ENCODE measurements at regions not wholly inside any gene's neighbourhood (a gene's known extent, or its start where the extent isn't known, plus 50 kb on each side); places are given as distances from the start of the nearest gene placed in this dataset.

DNA sequence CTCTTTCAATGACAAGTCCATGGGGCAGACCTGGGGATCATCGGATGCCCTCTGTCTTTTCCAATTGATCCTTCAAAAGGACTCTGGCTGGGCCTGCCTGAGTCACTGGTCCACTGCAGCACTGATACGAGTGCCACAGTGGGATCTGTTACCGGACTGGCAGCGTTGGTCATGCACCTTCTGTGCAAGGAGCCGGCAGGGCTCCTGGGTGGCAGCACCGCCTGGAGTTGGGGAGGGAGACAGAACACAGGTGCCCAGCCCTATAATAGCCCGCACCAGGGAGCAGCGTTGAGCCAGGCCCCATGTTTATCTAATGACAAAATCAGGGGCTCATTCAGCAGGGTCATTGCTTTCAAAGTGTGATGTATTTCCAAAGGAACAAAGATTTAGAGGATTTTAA lies 64.2 kb upstream of the NXT1 start:
- Histone ChIP-seq H3K4me1 (ENCODE audit: control insufficient read depth, insufficient read depth, low read length, poor library complexity, severe bottlenecking) (no peaks in the 10 kb centered on the region), H3K27ac (ENCODE audit: insufficient read depth, low read length, poor library complexity, severe bottlenecking) (no peak overlapping the region), H3K9me3 (ENCODE audit: control insufficient read depth in 2 of 2, low read length in 2 of 2) (no peaks in the 10 kb centered on the region), H3K4me3 (ENCODE audit: low read depth, low read length) (no peak overlapping the region), H3K36me3 (ENCODE audit: control insufficient read depth, insufficient read depth, low read length) (no peaks in the 10 kb centered on the region), H3K27me3 (ENCODE audit: control insufficient read depth, insufficient read depth, low read length) (no peaks in the 10 kb centered on the region)
- no peak for DNase-seq
- Mint-ChIP-seq H3K27ac (no peak overlapping the region), H3K27me3 (peaks cover 5% of the 10 kb centered on the region), H3K36me3 (no peaks in the 10 kb centered on the region), H3K4me3 (no peak overlapping the region), H3K9me3 (no peaks in the 10 kb centered on the region), H3K4me1 (no peaks in the 10 kb centered on the region)
- ATAC-seq (ENCODE audit: low read depth in 2 of 2), result no peak

DNA sequence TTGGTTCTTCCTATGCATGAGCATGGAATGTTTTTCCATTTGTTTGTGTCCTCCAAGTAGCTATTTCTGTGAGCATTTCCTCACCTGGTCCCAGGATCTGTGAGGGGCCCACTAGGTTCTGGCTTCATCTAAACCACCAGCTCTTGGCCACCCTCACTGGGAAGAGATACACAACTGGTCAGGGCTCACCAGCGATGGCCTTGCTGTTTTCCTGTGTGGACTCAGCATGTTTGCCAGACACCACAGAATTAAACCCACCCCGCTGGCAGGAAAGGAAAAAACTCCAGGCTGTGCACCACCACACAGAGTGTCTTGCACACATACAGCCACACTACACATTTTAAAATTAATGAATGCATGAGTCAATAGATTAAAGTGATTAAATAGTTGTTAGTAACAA lies 65.1 kb upstream of the NXT1 start:
- no peak for ATAC-seq (ENCODE audit: low read depth in 2 of 2)
- Mint-ChIP-seq H3K27ac (no peak overlapping the region), H3K4me3 (no peak overlapping the region)

DNA sequence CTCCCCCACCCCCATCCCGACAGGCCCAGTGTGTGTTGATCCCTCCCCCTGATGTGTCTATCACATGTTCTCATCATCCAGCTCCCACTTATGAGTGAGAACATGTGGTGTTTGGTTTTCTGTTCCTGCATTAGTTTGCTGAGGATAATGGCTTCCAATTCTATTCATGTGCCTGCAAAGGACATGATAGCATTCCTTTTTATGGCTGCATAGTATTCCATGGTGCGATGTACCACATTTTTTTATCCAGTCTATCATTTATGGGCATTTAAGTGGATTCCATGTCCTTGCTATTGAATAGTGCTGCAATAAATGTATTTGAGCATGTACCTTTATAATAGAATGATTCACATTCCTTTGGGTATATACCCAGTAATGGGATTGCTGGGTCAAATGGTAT lies 66.6 kb upstream of the NXT1 start:
- Mint-ChIP-seq H3K9me3 (no peaks in the 10 kb centered on the region), H3K4me1 (no peaks in the 10 kb centered on the region), H3K27ac (no peak overlapping the region), H3K36me3 (no peaks in the 10 kb centered on the region), H3K27me3 (peaks cover 5% of the 10 kb centered on the region), H3K4me3 (no peak overlapping the region)
- Histone ChIP-seq H3K36me3 (ENCODE audit: control insufficient read depth, insufficient read depth, low read length) (no peaks in the 10 kb centered on the region), H3K4me1 (ENCODE audit: control insufficient read depth, insufficient read depth, low read length, poor library complexity, severe bottlenecking) (no peaks in the 10 kb centered on the region), H3K27ac (ENCODE audit: insufficient read depth, low read length, poor library complexity, severe bottlenecking) (no peak overlapping the region), H3K9me3 (ENCODE audit: control insufficient read depth in 2 of 2, low read length in 2 of 2) (no peaks in the 10 kb centered on the region), H3K4me3 (ENCODE audit: low read depth, low read length) (no peak overlapping the region), H3K27me3 (ENCODE audit: control insufficient read depth, insufficient read depth, low read length) (no peaks in the 10 kb centered on the region)
- ATAC-seq (ENCODE audit: low read depth in 2 of 2) (no peak), DNase-seq (no peak)

More for the DNA sequence above, 65.1 kb upstream of the NXT1 start:
- Histone ChIP-seq H3K27me3 (ENCODE audit: control insufficient read depth, insufficient read depth, low read length) (no peaks in the 10 kb centered on the region), H3K27ac (ENCODE audit: insufficient read depth, low read length, poor library complexity, severe bottlenecking) (no peak overlapping the region), H3K4me3 (ENCODE audit: low read depth, low read length) (no peak overlapping the region), H3K36me3 (ENCODE audit: control insufficient read depth, insufficient read depth, low read length) (no peaks in the 10 kb centered on the region), H3K9me3 (ENCODE audit: control insufficient read depth in 2 of 2, low read length in 2 of 2) (no peaks in the 10 kb centered on the region), H3K4me1 (ENCODE audit: control insufficient read depth, insufficient read depth, low read length, poor library complexity, severe bottlenecking) (no peaks in the 10 kb centered on the region)
- no peaks in the 10 kb centered on the region for H3K9me3 Mint-ChIP-seq
- peaks cover 5% of the 10 kb centered on the region for H3K27me3 Mint-ChIP-seq
- DNase-seq, result no peak
- H3K4me1 Mint-ChIP-seq, result no peaks in the 10 kb centered on the region
- no peaks in the 10 kb centered on the region for H3K36me3 Mint-ChIP-seq

DNA sequence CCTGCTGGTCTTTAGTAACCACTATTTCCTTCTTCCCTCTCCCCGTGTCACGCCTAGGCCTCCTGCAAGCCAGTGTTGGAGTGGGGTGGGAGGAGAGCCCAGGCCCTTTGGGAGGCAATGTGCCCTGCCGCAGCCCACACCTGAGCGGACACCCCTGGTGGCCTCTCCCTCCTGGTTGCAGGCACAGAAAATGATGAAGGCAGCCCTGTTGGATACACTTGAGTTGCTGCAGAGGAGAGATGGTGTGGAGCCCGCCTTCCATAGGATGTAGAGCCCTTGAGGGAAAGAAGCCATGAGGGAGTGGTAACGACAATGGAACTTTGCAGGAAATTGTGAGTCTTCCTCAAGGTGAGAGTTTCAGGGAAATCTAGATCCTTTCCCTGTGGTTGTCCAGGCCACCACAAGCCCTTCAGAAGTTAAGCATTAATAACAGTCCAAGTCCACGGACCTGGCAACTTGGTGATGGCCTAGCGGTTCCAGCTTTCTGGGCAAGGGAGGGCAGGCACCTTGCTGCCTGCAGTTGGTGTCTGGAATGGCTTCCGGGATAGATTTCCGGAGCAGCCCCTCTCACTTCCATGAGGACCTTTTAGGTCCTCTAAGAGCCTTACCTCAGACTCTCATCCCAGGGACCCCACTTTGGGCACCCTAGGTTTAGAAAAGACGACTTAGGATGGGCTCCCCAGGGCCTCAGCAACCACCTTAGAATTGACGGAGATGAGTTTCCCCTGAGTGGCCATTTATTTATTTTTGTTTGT lies 67.3 kb upstream of the NXT1 start:
- Mint-ChIP-seq H3K9me3 (no peaks in the 10 kb centered on the region), H3K4me3 (no peak overlapping the region), H3K36me3 (no peaks in the 10 kb centered on the region), H3K27ac (no peak overlapping the region), H3K27me3 (peaks cover 5% of the 10 kb centered on the region), H3K4me1 (no peaks in the 10 kb centered on the region)
- Histone ChIP-seq H3K36me3 (ENCODE audit: control insufficient read depth, insufficient read depth, low read length) (no peaks in the 10 kb centered on the region), H3K9me3 (ENCODE audit: control insufficient read depth in 2 of 2, low read length in 2 of 2) (no peaks in the 10 kb centered on the region), H3K27ac (ENCODE audit: insufficient read depth, low read length, poor library complexity, severe bottlenecking) (no peak overlapping the region), H3K4me3 (ENCODE audit: low read depth, low read length) (no peak overlapping the region), H3K27me3 (ENCODE audit: control insufficient read depth, insufficient read depth, low read length) (no peaks in the 10 kb centered on the region), H3K4me1 (ENCODE audit: control insufficient read depth, insufficient read depth, low read length, poor library complexity, severe bottlenecking) (no peaks in the 10 kb centered on the region)
- ATAC-seq (ENCODE audit: low read depth in 2 of 2) (no peak), DNase-seq (no peak)

DNA sequence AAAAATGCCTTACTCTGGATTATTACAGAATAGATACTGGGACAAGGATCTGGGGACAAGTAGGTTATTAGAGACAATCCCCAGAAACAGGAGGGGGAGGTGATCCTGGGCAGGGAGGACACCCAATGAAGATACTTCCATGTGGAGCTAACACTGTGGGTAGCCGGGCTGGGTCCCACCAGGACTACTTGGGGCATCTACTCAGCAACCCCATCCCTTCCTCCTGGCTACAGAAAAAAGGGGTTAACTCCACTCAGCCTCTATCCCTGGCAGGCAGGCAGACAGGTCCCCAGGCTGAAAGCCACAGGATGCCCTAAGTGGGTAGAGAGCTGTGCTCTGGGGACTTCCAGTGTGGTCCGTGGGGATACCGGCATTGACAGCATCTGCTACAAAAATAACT lies 68.0 kb upstream of the NXT1 start:
- H3K9me3 Mint-ChIP-seq, result no peaks in the 10 kb centered on the region
- H3K4me3 Mint-ChIP-seq, result no peak overlapping the region
- no peaks in the 10 kb centered on the region for H3K36me3 ChIP-seq (ENCODE audit: control insufficient read depth, insufficient read depth, low read length)
- no peaks in the 10 kb centered on the region for H3K36me3 Mint-ChIP-seq
- no peak overlapping the region for H3K27ac ChIP-seq (ENCODE audit: insufficient read depth, low read length, poor library complexity, severe bottlenecking)
- no peaks in the 10 kb centered on the region for H3K4me1 ChIP-seq (ENCODE audit: control insufficient read depth, insufficient read depth, low read length, poor library complexity, severe bottlenecking)
- peaks cover 5% of the 10 kb centered on the region for H3K27me3 Mint-ChIP-seq
- no peaks in the 10 kb centered on the region for H3K4me1 Mint-ChIP-seq
- H3K4me3 ChIP-seq (ENCODE audit: low read depth, low read length), result no peak overlapping the region
- no peaks in the 10 kb centered on the region for H3K9me3 ChIP-seq (ENCODE audit: control insufficient read depth in 2 of 2, low read length in 2 of 2)
- no peak overlapping the region for H3K27ac Mint-ChIP-seq
- ATAC-seq (ENCODE audit: low read depth in 2 of 2) (no peak), DNase-seq (no peak)
- H3K27me3 ChIP-seq (ENCODE audit: control insufficient read depth, insufficient read depth, low read length), result no peaks in the 10 kb centered on the region

DNA sequence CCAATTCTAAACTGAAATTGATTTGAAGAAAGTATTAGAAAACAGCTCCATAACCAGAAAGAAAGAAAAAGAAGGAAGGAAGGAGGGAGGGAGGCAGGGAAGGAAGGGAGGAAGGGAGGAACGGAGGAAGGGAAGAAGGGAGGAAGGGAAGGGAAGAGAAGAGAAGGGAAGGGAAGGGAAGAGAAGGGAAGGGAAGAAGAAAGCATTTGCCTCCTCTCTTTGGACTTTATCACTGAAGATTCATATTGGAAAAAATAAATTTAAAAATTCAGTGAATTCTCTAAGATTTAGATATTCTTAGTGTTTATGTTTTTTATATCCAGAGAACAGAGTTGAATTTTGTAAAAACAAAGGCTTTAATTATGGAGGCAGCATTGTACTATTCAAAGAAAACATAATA lies 68.5 kb upstream of the NXT1 start:
- no peak overlapping the region for H3K27ac Mint-ChIP-seq
- H3K4me3 Mint-ChIP-seq, result no peak overlapping the region
- Histone ChIP-seq H3K4me3 (ENCODE audit: low read depth, low read length) (no peak overlapping the region), H3K9me3 (ENCODE audit: control insufficient read depth in 2 of 2, low read length in 2 of 2) (no peaks in the 10 kb centered on the region), H3K27ac (ENCODE audit: insufficient read depth, low read length, poor library complexity, severe bottlenecking) (no peak overlapping the region), H3K4me1 (ENCODE audit: control insufficient read depth, insufficient read depth, low read length, poor library complexity, severe bottlenecking) (no peaks in the 10 kb centered on the region), H3K27me3 (ENCODE audit: control insufficient read depth, insufficient read depth, low read length) (no peaks in the 10 kb centered on the region), H3K36me3 (ENCODE audit: control insufficient read depth, insufficient read depth, low read length) (no peaks in the 10 kb centered on the region)
- DNase-seq (no peak), ATAC-seq (ENCODE audit: low read depth in 2 of 2) (no peak)
- H3K36me3 Mint-ChIP-seq, result no peaks in the 10 kb centered on the region
- H3K4me1 Mint-ChIP-seq, result no peaks in the 10 kb centered on the region
- H3K9me3 Mint-ChIP-seq, result no peaks in the 10 kb centered on the region
- H3K27me3 Mint-ChIP-seq, result peaks cover 5% of the 10 kb centered on the region

DNA sequence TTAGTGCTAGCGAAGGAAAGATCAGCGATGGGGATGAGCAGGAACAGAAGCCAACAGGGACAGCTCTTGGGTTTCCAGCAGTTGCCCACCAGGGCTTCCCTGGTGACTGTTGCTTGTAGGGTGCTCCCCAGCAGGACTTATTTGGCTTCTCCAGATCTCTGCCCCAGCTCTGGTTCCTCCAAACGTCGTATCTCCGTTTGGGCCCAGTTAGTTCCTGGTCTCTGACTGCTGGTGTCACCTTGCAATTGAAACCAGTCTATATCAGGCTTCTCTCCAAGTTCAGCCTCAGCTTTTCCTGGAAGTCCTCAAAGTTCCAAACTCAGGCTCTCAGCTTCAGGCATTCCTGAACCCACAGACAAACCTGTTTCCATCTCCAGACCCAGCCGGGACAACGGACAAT lies 70.8 kb upstream of the NXT1 start:
- Mint-ChIP-seq H3K4me1 (no peaks in the 10 kb centered on the region), H3K36me3 (no peaks in the 10 kb centered on the region), H3K9me3 (no peaks in the 10 kb centered on the region), H3K27me3 (peaks cover 5% of the 10 kb centered on the region), H3K27ac (no peak overlapping the region), H3K4me3 (no peak overlapping the region)
- Histone ChIP-seq H3K4me1 (ENCODE audit: control insufficient read depth, insufficient read depth, low read length, poor library complexity, severe bottlenecking) (no peaks in the 10 kb centered on the region), H3K36me3 (ENCODE audit: control insufficient read depth, insufficient read depth, low read length) (no peaks in the 10 kb centered on the region), H3K27me3 (ENCODE audit: control insufficient read depth, insufficient read depth, low read length) (no peaks in the 10 kb centered on the region), H3K9me3 (ENCODE audit: control insufficient read depth in 2 of 2, low read length in 2 of 2) (no peaks in the 10 kb centered on the region), H3K4me3 (ENCODE audit: low read depth, low read length) (no peak overlapping the region), H3K27ac (ENCODE audit: insufficient read depth, low read length, poor library complexity, severe bottlenecking) (no peak overlapping the region)
- DNase-seq, result no peak
- no peak for ATAC-seq (ENCODE audit: low read depth in 2 of 2)

DNA sequence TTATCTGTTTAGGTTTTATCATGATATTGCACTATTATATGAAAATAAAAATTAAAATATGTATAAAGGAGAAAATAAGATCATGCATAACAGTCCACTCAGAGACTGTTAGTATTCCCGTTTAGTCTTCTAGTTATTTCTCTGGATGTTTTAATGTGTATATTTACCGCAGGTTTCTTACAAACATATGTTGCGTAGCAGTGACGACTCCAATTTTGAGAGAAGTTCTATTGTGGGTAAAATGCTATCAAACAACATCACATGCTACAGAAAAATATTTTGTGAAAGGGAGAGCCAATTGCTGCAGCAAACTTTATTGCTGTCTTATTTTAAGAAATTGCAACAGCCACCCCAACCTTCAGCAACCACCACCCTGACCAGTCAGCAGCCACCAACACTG lies 72.4 kb upstream of the NXT1 start:
- DNase-seq, result no peak
- H3K27ac ChIP-seq (ENCODE audit: insufficient read depth, low read length, poor library complexity, severe bottlenecking), result no peak overlapping the region

More for the DNA sequence above, 72.4 kb upstream of the NXT1 start:
- no peaks in the 10 kb centered on the region for H3K36me3 ChIP-seq (ENCODE audit: control insufficient read depth, insufficient read depth, low read length)
- H3K9me3 ChIP-seq (ENCODE audit: control insufficient read depth in 2 of 2, low read length in 2 of 2), result no peaks in the 10 kb centered on the region
- no peak for ATAC-seq (ENCODE audit: low read depth in 2 of 2)
- H3K9me3 Mint-ChIP-seq, result no peaks in the 10 kb centered on the region
- no peak overlapping the region for H3K4me3 Mint-ChIP-seq
- no peaks in the 10 kb centered on the region for H3K4me1 Mint-ChIP-seq
- no peaks in the 10 kb centered on the region for H3K27me3 Mint-ChIP-seq
- no peaks in the 10 kb centered on the region for H3K36me3 Mint-ChIP-seq
- H3K27ac Mint-ChIP-seq, result no peak overlapping the region
- no peaks in the 10 kb centered on the region for H3K27me3 ChIP-seq (ENCODE audit: control insufficient read depth, insufficient read depth, low read length)
- no peak overlapping the region for H3K4me3 ChIP-seq (ENCODE audit: low read depth, low read length)
- H3K4me1 ChIP-seq (ENCODE audit: control insufficient read depth, insufficient read depth, low read length, poor library complexity, severe bottlenecking), result no peaks in the 10 kb centered on the region

All from CD4-positive, CD25-positive, alpha-beta regulatory T cell (primary cell).